Thyroid gland (tissue), 4 donors: ENCODE measurements at regions not wholly inside any gene's neighbourhood (a gene's known extent, or its start where the extent isn't known, plus 50 kb on each side); places are given as distances from the start of the nearest gene placed in this dataset.

Experiments used
- DNase-seq, 2 donors: peaks; one replicate each; pipeline ENCODE4 v3.0.0-alpha.2; 2019
- H3K27ac ChIP-seq, 3 donors: fragments of 200-600 bp; sonication (generic); 1 replicate in 2 of 3; 2 replicates in 1 of 3; pipeline ENCODE4 v1.5.1; 2016 to 2019; ENCODE audit warnings: mild to moderate bottlenecking in 1 of 3, moderate library complexity in 1 of 3
- H3K27me3 ChIP-seq: fragments of 200-600 bp; sonication (generic); one replicate; pipeline ENCODE4 v1.5.1; 2019
- H3K36me3 ChIP-seq, 2 donors: fragments of 200-600 bp; sonication (generic); one replicate each; pipeline ENCODE4 v1.5.1; 2016 to 2019
- H3K4me1 ChIP-seq, 2 donors: fragments of 200-600 bp; sonication (generic); one replicate each; pipeline ENCODE4 v1.5.1; 2017 to 2019
- H3K4me3 ChIP-seq, 3 donors: fragments of 200-600 bp; sonication (generic); replicated peaks in 1 of 3; 1 replicate in 2 of 3; 2 replicates in 1 of 3; pipeline ENCODE4 v1.5.1; 2016; ENCODE audit warnings: mild to moderate bottlenecking in 1 of 3
- H3K9me3 ChIP-seq: fragments of 200-600 bp; sonication (generic); one replicate; pipeline ENCODE4 v1.5.1; 2017
- POLR2A ChIP-seq, 2 donors: fragments of 450-650 bp; IDR thresholded peaks; one replicate each; pipeline ENCODE4 v1.6.1; 2017; ENCODE audit warnings: antibody characterized with exemption in 2 of 2, mild to moderate bottlenecking in 2 of 2, moderate library complexity in 1 of 2
- WGBS, 2 donors: methylation state at CpG; one replicate each; pipeline ENCODE4 v1.1.5; 2017; 5-methylcytosine and 5-hydroxymethylcytosine counted together
- intact Hi-C: fragments of 100-400 bp; cut with DNase I; formaldehyde crosslinking; loops from one replicate; pipeline ENCODE4 v1.15.1; 2023
- TF ChIP-seq, protein P1 (sequence below), 6 experiments: fragments of 200-600 bp in 3 of 6; fragments of 450-650 bp in 3 of 6; sonication (generic) in 3 of 6; IDR thresholded peaks; one replicate each; pipeline ENCODE4 v1.5.1; 2016 to 2019; ENCODE audit warnings: antibody characterized with exemption in 6 of 6, mild to moderate bottlenecking in 2 of 6, inconsistent platforms in 1 of 6, moderate library complexity in 1 of 6

DNA sequence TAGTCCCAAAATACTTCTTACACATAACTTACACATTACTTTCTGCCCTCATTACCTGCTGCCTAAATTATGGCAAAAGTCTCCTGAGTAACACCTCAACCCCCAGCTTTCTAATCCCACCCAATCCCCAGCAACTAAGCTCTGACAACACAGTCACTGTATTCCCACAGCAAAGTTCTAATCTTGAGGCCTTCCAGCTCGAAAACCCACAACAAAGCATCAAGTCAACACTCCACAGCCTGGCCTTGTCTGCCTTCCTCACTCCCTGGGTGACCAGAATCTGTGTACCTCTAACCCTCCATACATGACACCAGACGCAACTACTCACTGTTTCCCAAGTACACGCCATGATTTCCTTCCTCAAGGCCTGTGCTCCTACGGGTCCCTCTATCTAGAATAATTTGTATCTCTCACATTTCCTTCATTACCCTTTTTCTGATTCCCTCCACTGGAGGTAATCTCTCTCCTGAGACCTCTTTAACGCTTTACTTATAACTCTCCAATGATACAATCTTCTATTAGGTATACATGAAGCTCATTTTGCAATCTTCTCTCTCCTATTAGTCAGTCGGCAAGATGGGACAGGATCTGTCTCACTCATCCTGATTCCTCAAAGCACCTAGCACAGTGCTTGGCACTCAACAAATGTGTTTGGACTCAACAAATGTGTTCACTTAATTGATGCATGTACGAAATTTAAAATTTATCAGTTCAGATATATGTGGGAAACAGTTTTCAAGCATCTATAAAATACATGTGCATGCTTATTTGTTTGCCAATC, 87.6 kb upstream of the DOCK9 start:
- Histone ChIP-seq H3K4me3 (no peak overlapping the region), H3K9me3 (no peaks in the 10 kb centered on the region), H3K4me1 (peaks cover 6 to 57% of the 10 kb centered on the region in 2 donors), H3K27me3 (no peaks in the 10 kb centered on the region), H3K27ac (peak overlapping the region in 1 of 3 donors; percentile 10), H3K36me3 (no peaks in the 10 kb centered on the region)
- TF ChIP-seq POLR2A (IDR thresholded peaks at IDR 0.05), result no peak
- TF ChIP-seq, protein P1, sequence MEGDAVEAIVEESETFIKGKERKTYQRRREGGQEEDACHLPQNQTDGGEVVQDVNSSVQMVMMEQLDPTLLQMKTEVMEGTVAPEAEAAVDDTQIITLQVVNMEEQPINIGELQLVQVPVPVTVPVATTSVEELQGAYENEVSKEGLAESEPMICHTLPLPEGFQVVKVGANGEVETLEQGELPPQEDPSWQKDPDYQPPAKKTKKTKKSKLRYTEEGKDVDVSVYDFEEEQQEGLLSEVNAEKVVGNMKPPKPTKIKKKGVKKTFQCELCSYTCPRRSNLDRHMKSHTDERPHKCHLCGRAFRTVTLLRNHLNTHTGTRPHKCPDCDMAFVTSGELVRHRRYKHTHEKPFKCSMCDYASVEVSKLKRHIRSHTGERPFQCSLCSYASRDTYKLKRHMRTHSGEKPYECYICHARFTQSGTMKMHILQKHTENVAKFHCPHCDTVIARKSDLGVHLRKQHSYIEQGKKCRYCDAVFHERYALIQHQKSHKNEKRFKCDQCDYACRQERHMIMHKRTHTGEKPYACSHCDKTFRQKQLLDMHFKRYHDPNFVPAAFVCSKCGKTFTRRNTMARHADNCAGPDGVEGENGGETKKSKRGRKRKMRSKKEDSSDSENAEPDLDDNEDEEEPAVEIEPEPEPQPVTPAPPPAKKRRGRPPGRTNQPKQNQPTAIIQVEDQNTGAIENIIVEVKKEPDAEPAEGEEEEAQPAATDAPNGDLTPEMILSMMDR (IDR thresholded peaks at IDR 0.05), result no peak
- WGBS, 2 donors, result 95 to 96% methylated on average over 7 of the region's 7 CpGs
- intact Hi-C loops, result no loop called here
- no peak for DNase-seq

DNA sequence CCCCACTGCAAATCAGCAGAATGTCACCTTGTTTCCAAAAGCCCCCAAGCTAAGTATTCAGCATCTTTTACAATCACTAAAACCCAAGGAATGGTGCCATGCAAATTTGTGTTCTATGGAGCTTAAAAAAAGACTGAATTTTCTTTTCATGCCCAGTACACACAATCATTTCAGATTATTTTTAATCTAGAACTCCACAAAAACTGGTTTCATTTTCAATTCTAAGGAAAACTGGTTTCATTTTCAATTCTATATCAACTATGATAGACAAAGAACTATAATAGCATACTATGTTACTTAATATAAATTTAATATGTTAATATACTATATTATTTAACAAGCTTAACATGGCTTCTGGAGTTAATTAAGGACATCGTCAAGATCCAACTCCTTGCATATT, 88.4 kb upstream of the DOCK9 start:
- TF ChIP-seq, protein P1 (IDR thresholded peaks at IDR 0.05), result no peak
- no peak for TF ChIP-seq POLR2A (IDR thresholded peaks at IDR 0.05)
- no peak for DNase-seq
- intact Hi-C loops, result no loop called here
- 93 to 95% methylated on average over 1 of the region's 1 CpG for WGBS, 2 donors
- Histone ChIP-seq H3K27ac (no peak overlapping the region), H3K27me3 (no peaks in the 10 kb centered on the region), H3K9me3 (no peaks in the 10 kb centered on the region), H3K36me3 (no peaks in the 10 kb centered on the region), H3K4me3 (no peak overlapping the region), H3K4me1 (peaks cover 6 to 50% of the 10 kb centered on the region in 2 donors)

DNA sequence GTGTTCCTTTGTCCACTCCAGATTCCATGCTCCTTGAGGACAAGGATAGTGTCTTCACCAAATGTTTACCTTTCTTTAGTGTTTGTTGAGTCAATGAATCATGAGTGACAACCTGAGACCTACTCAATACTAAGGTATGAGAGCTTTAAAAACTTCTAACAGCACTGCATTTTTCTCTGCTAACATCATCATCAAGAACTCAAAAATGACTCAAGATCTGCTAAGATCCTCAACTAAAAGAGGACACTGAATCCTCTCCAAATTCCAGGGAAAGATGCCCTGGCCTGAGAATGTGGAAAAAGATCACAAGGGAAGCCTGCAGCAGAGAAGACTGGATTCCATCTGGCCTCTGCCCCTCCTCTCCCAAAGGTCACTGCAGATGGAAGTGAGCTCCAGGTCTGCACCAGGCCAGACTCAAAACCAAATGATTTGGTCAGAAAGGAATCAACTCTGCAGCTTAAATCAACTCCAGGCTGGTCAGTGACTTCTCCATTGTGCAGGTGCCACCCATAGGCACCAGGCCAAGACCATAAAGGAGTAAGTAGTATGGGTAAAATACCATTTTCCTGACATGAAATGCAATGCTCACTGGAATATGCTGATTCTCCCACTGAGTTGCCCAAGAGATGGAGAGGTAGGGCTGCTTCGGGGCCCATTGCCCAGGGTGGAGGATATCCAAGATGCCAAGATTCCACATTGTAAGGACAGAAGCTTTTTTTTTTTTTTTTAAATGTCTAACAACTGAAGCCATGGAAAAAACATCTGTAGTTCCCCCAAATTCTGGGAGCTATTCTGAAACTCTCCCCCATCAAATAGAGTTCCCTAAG, 89.5 kb upstream of the DOCK9 start:
- no peaks in the 10 kb centered on the region for H3K36me3 ChIP-seq
- DNase-seq, result no peak
- no peak overlapping the region for H3K27ac ChIP-seq
- TF ChIP-seq POLR2A (IDR thresholded peaks at IDR 0.05), result no peak
- TF ChIP-seq, protein P1 (IDR thresholded peaks at IDR 0.05), result no peak
- no peak overlapping the region for H3K4me3 ChIP-seq
- intact Hi-C loops, result no loop called here
- no peaks in the 10 kb centered on the region for H3K9me3 ChIP-seq
- H3K27me3 ChIP-seq, result no peaks in the 10 kb centered on the region
- H3K4me1 ChIP-seq, result peaks cover 2 to 38% of the 10 kb centered on the region in 2 donors
- WGBS, 2 donors, result 89 to 94% methylated on average over 1 of the region's 1 CpG

DNA sequence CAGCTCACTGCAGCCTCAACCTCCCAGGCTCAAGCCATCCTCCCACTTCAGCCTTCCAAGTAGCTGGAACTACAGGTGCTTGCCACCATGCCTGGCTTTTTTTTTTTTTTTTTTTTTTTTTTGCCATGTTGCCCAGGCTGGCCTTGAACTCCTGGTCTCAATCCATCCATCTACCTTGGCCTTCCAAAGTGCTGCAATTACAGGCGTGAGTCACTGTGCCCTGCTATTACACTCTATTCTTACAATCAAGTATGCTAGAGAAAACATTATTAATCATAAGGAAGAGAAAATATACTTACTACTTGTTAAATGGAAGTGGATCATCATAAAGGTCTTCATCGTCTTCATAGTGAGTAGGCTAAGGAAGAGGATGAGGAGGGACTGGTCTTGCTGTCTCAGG, 93.3 kb upstream of the DOCK9 start:
- WGBS, 2 donors, result 97% methylated on average over 2 of the region's 2 CpGs

More for the DNA sequence above, 93.3 kb upstream of the DOCK9 start:
- no peaks in the 10 kb centered on the region for H3K36me3 ChIP-seq
- no peaks in the 10 kb centered on the region for H3K27me3 ChIP-seq
- no peak overlapping the region for H3K4me3 ChIP-seq
- no peak overlapping the region for H3K27ac ChIP-seq
- intact Hi-C loops, result no loop called here
- H3K4me1 ChIP-seq, result peaks cover 0 to 16% of the 10 kb centered on the region in 2 donors
- DNase-seq, result no peak
- H3K9me3 ChIP-seq, result no peaks in the 10 kb centered on the region
- TF ChIP-seq, protein P1 (IDR thresholded peaks at IDR 0.05), result no peak
- no peak for TF ChIP-seq POLR2A (IDR thresholded peaks at IDR 0.05)
